ENCODE measurements at regions not wholly inside any gene's neighbourhood (a gene's known extent, or its start where the extent isn't known, plus 50 kb on each side); places are given as distances from the start of the nearest gene placed in this dataset.

DNA sequence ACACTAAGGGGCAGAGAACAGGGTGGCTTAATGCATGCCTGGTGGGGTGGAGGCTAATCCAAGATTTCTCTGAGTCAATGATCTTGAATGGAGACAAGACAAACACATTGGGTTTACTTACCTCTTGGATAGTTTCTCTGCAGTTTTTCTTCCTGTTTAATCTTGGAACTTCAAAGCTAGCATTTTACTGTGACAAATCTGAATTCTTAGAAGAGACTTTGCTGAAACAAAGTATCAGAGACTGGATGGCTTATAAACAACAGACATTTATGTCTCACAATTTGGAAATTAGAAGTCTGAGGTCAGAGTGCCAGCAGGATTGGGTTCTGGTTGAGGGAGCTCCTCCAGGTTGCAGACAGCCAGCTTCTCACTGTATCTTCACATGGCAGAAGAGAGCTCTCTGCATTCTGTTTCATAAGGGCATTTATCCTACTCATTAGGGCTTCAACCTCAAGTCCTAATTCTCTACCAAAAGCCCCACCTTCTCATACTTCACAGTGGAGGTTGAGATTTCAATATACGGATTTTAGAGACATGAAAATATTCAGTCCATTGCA, 921.8 kb downstream of the VRK1 start:
- no peak for TF ChIP-seq EZH2 (IDR thresholded peaks at IDR 0.05; ENCODE audit: insufficient read depth, poor library complexity, severe bottlenecking)
- TF ChIP-seq EZH2phosphoT487 (IDR thresholded peaks at IDR 0.05; ENCODE audit: insufficient read depth, low read depth) = no peak

All from GM23248 (cell line).